Vagina (tissue), 2 donors: ENCODE measurements at regions not wholly inside any gene's neighbourhood (a gene's known extent, or its start where the extent isn't known, plus 50 kb on each side); places are given as distances from the start of the nearest gene placed in this dataset.

ENCODE experiments used
- POLR2A ChIP-seq, 2 donors: fragments of 450-650 bp; IDR thresholded peaks; one replicate each; pipeline ENCODE4 v1.6.1; 2017; ENCODE audit warnings: antibody characterized with exemption in 2 of 2, mild to moderate bottlenecking in 2 of 2, moderate library complexity in 2 of 2
- TF ChIP-seq, protein P1 (sequence below), 3 experiments: fragments of 450-650 bp in 2 of 3; fragments of 200-600 bp in 1 of 3; sonication (generic) in 1 of 3; IDR thresholded peaks; one replicate each; pipeline ENCODE4 v1.5.1; 2017 to 2019; ENCODE audit warnings: antibody characterized with exemption in 3 of 3, mild to moderate bottlenecking in 2 of 3, moderate library complexity in 2 of 3

DNA sequence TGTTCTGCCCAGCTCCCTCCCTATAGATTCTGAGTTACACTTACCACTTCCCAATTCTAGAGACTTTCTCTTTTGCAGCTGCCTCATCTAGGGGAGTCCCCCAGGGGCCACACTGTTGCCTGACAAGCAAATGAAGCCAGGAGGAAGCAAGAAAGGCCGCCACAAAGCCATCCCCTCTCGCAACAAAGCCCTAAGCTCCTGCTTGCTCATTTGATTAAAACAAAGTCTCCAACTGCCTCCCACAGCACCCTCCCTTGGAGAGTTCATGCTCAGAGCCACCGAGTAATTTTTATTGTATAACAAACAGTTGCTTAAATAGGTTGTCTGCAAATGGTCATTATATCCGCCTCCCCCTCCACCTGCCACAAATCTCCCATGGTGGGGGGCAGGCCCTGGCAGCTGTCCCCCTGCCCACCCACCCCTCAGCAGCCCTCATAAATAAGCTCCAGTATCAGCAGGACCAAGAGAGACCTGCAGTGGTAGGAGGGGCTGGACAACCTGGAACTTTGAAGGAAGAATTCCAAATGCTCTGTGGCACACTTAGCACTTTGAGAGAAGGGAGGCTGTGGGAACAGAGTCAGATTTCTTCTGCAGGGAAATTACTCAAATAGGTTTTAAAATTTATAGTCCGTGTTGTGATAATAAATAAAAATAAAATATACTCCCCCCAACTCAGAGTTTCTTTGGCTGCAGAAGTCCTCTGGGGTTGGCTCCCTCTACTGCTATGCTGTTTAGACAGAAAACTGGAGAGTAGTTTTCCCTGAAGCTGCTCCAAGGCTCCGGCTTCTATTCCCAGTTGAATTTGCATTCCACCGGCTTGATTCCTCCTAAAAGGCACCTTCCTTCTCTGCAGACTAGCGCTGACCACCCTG, 237.5 kb downstream of the TTLL7 start:
- no peak for TF ChIP-seq POLR2A (IDR thresholded peaks at IDR 0.05)
- TF ChIP-seq, protein P1, sequence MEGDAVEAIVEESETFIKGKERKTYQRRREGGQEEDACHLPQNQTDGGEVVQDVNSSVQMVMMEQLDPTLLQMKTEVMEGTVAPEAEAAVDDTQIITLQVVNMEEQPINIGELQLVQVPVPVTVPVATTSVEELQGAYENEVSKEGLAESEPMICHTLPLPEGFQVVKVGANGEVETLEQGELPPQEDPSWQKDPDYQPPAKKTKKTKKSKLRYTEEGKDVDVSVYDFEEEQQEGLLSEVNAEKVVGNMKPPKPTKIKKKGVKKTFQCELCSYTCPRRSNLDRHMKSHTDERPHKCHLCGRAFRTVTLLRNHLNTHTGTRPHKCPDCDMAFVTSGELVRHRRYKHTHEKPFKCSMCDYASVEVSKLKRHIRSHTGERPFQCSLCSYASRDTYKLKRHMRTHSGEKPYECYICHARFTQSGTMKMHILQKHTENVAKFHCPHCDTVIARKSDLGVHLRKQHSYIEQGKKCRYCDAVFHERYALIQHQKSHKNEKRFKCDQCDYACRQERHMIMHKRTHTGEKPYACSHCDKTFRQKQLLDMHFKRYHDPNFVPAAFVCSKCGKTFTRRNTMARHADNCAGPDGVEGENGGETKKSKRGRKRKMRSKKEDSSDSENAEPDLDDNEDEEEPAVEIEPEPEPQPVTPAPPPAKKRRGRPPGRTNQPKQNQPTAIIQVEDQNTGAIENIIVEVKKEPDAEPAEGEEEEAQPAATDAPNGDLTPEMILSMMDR (IDR thresholded peaks at IDR 0.05): no peak
